ENCODE measurements at regions not wholly inside any gene's neighbourhood (a gene's known extent, or its start where the extent isn't known, plus 50 kb on each side); places are given as distances from the start of the nearest gene placed in this dataset.
A peak's percentile ranks its signal among the peaks of the same experiment; 100 is the strongest.

DNA sequence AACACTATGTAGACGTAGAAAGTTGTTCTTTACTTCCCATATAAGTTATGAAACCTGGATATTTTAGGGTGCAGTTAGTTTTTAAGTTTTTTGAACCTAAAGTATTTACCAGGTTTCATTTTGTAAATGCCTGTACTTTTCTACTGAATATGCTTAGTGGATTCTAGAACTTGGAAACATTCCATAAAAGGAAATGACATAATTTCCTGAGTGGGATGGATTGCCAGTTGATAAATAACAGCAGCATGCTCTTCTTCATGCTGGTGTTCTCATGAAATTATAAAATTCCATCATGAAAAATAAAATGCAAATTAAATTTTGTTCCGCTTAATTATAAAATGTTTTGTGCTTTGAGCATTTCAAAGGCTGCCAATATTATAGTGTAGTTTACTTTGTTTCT, 362.2 kb upstream of the PCDH20 start:
- no peaks in the 10 kb centered on the region for H3K9me3 ChIP-seq (ENCODE audit: insufficient read depth, low read length)
- H3K27ac ChIP-seq (ENCODE audit: low read length), result no peak overlapping the region
- H3K4me2 ChIP-seq (ENCODE audit: low read length), result no peak overlapping the region
- H3K9ac ChIP-seq (ENCODE audit: low read length), result no peak overlapping the region
- no peaks in the 10 kb centered on the region for H4K20me1 ChIP-seq (ENCODE audit: insufficient read depth, low read length)
- H3K27me3 ChIP-seq (ENCODE audit: low read depth, low read length), result no peaks in the 10 kb centered on the region
- H3K4me1 ChIP-seq (ENCODE audit: low read length), result no peaks in the 10 kb centered on the region
- H2AFZ ChIP-seq (ENCODE audit: low read depth, low read length), result no peak overlapping the region
- no peak overlapping the region for H3K4me3 ChIP-seq (ENCODE audit: low read length)
- H3K79me2 ChIP-seq (ENCODE audit: low read length), result no peaks in the 10 kb centered on the region
- TF ChIP-seq, protein P1, sequence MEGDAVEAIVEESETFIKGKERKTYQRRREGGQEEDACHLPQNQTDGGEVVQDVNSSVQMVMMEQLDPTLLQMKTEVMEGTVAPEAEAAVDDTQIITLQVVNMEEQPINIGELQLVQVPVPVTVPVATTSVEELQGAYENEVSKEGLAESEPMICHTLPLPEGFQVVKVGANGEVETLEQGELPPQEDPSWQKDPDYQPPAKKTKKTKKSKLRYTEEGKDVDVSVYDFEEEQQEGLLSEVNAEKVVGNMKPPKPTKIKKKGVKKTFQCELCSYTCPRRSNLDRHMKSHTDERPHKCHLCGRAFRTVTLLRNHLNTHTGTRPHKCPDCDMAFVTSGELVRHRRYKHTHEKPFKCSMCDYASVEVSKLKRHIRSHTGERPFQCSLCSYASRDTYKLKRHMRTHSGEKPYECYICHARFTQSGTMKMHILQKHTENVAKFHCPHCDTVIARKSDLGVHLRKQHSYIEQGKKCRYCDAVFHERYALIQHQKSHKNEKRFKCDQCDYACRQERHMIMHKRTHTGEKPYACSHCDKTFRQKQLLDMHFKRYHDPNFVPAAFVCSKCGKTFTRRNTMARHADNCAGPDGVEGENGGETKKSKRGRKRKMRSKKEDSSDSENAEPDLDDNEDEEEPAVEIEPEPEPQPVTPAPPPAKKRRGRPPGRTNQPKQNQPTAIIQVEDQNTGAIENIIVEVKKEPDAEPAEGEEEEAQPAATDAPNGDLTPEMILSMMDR (IDR thresholded peaks at IDR 0.05; ENCODE audit: low read depth, low read length), result no peak
- no peak for TF ChIP-seq EZH2phosphoT487 (IDR thresholded peaks at IDR 0.05; ENCODE audit: low read depth)
- no peaks in the 10 kb centered on the region for H3K36me3 ChIP-seq (replicated peaks; ENCODE audit: low read depth, low read length)

GRCh38 chr13:61777271-61777670, 361.6 kb upstream of the PCDH20 start:
- TF ChIP-seq, protein P1 (IDR thresholded peaks at IDR 0.05; ENCODE audit: low read depth, low read length), result no peak
- TF ChIP-seq EZH2phosphoT487 (IDR thresholded peaks at IDR 0.05; ENCODE audit: low read depth), result no peak
- Histone ChIP-seq H3K9me3 (ENCODE audit: insufficient read depth, low read length) (no peaks in the 10 kb centered on the region), H3K9ac (ENCODE audit: low read length) (no peak overlapping the region), H3K36me3 (replicated peaks; ENCODE audit: low read depth, low read length) (no peaks in the 10 kb centered on the region), H4K20me1 (ENCODE audit: insufficient read depth, low read length) (no peaks in the 10 kb centered on the region), H3K79me2 (ENCODE audit: low read length) (no peaks in the 10 kb centered on the region), H2AFZ (ENCODE audit: low read depth, low read length) (no peak overlapping the region), H3K27ac (ENCODE audit: low read length) (no peak overlapping the region), H3K4me3 (ENCODE audit: low read length) (no peak overlapping the region), H3K4me2 (ENCODE audit: low read length) (no peak overlapping the region), H3K27me3 (ENCODE audit: low read depth, low read length) (no peaks in the 10 kb centered on the region), H3K4me1 (ENCODE audit: low read length) (no peaks in the 10 kb centered on the region)

GRCh38 chr13:61774903-61775302, 359.3 kb upstream of the PCDH20 start:
- Histone ChIP-seq H2AFZ (ENCODE audit: low read depth, low read length) (no peak overlapping the region), H3K27me3 (ENCODE audit: low read depth, low read length) (no peaks in the 10 kb centered on the region), H3K27ac (ENCODE audit: low read length) (no peak overlapping the region), H3K9ac (ENCODE audit: low read length) (no peak overlapping the region), H3K4me1 (ENCODE audit: low read length) (no peaks in the 10 kb centered on the region), H3K36me3 (replicated peaks; ENCODE audit: low read depth, low read length) (no peaks in the 10 kb centered on the region), H3K79me2 (ENCODE audit: low read length) (no peaks in the 10 kb centered on the region), H3K4me2 (ENCODE audit: low read length) (no peak overlapping the region), H4K20me1 (ENCODE audit: insufficient read depth, low read length) (no peaks in the 10 kb centered on the region), H3K4me3 (ENCODE audit: low read length) (no peak overlapping the region), H3K9me3 (ENCODE audit: insufficient read depth, low read length) (no peaks in the 10 kb centered on the region)
- no peak for TF ChIP-seq EZH2phosphoT487 (IDR thresholded peaks at IDR 0.05; ENCODE audit: low read depth)
- TF ChIP-seq, protein P1 (IDR thresholded peaks at IDR 0.05; ENCODE audit: low read depth, low read length), result no peak

DNA sequence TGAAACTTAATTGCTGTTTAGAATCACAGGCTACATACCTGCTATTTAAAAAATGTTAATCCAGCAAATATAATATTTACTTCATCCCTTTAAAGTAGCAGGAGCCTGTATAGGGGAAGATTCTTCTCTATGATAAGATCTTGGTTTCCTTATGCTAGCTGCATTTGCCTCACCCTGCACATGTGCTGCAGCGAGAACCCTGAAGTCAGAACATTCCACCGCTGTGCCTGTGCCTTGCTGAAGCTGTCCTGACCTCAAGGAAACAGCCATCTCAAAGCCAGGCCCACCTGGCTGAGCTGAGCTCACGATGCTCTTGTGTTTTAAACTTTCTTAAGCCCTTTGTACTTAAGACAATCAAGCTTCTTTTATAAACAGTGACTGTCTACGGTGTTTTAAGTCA, 355.0 kb upstream of the PCDH20 start:
- no peak overlapping the region for H3K9ac ChIP-seq (ENCODE audit: low read length)
- no peaks in the 10 kb centered on the region for H3K36me3 ChIP-seq (replicated peaks; ENCODE audit: low read depth, low read length)
- no peaks in the 10 kb centered on the region for H3K79me2 ChIP-seq (ENCODE audit: low read length)
- H3K27me3 ChIP-seq (ENCODE audit: low read depth, low read length), result no peaks in the 10 kb centered on the region
- TF ChIP-seq, protein P1 (IDR thresholded peaks at IDR 0.05; ENCODE audit: low read depth, low read length), result no peak
- no peak for TF ChIP-seq EZH2phosphoT487 (IDR thresholded peaks at IDR 0.05; ENCODE audit: low read depth)
- H3K4me2 ChIP-seq (ENCODE audit: low read length), result no peak overlapping the region
- no peaks in the 10 kb centered on the region for H3K4me1 ChIP-seq (ENCODE audit: low read length)
- H3K4me3 ChIP-seq (ENCODE audit: low read length), result no peak overlapping the region
- H3K9me3 ChIP-seq (ENCODE audit: insufficient read depth, low read length), result no peaks in the 10 kb centered on the region
- no peaks in the 10 kb centered on the region for H4K20me1 ChIP-seq (ENCODE audit: insufficient read depth, low read length)
- no peak overlapping the region for H3K27ac ChIP-seq (ENCODE audit: low read length)
- H2AFZ ChIP-seq (ENCODE audit: low read depth, low read length), result peak overlapping the region; percentile 18; the same call in 1 of the 2 replicates
